Thyroid gland (tissue), 4 donors: ENCODE measurements at regions not wholly inside any gene's neighbourhood (a gene's known extent, or its start where the extent isn't known, plus 50 kb on each side); places are given as distances from the start of the nearest gene placed in this dataset.
"Not testable (repeated sequence)": the region's sequence is repeated elsewhere in the genome, so short reads cannot be mapped to it uniquely, and the experiment has no call there.

Experiments used
- POLR2A ChIP-seq, 2 donors: fragments of 450-650 bp; IDR thresholded peaks; one replicate each; pipeline ENCODE4 v1.6.1; 2017; ENCODE audit warnings: antibody characterized with exemption in 2 of 2, mild to moderate bottlenecking in 2 of 2, moderate library complexity in 1 of 2
- TF ChIP-seq, protein P1 (sequence below), 6 experiments: fragments of 200-600 bp in 3 of 6; fragments of 450-650 bp in 3 of 6; sonication (generic) in 3 of 6; IDR thresholded peaks; one replicate each; pipeline ENCODE4 v1.5.1; 2016 to 2019; ENCODE audit warnings: antibody characterized with exemption in 6 of 6, mild to moderate bottlenecking in 2 of 6, inconsistent platforms in 1 of 6, moderate library complexity in 1 of 6

DNA sequence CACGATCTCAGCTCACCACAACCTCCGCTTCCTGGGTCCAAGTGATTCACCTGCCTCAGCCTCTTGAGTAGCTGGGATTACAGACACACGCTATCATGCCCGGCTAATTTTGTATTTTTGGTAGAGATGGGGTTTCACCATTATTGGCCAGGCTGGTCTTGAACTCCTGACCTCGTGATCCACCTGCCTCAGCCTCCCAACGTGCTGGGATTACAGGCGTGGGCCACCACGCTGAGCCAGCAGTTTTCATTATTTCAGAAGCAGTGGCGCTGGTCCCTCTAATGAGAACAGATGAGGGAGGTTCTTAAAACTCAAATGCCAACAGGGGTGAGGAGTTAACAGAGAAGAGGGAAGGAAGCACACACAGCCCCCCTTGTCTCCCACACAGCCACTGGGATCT is 98.7 kb downstream of the PTPRS start:
- TF ChIP-seq, protein P1, sequence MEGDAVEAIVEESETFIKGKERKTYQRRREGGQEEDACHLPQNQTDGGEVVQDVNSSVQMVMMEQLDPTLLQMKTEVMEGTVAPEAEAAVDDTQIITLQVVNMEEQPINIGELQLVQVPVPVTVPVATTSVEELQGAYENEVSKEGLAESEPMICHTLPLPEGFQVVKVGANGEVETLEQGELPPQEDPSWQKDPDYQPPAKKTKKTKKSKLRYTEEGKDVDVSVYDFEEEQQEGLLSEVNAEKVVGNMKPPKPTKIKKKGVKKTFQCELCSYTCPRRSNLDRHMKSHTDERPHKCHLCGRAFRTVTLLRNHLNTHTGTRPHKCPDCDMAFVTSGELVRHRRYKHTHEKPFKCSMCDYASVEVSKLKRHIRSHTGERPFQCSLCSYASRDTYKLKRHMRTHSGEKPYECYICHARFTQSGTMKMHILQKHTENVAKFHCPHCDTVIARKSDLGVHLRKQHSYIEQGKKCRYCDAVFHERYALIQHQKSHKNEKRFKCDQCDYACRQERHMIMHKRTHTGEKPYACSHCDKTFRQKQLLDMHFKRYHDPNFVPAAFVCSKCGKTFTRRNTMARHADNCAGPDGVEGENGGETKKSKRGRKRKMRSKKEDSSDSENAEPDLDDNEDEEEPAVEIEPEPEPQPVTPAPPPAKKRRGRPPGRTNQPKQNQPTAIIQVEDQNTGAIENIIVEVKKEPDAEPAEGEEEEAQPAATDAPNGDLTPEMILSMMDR (IDR thresholded peaks at IDR 0.05): not testable (repeated sequence)
- TF ChIP-seq POLR2A (IDR thresholded peaks at IDR 0.05): not testable (repeated sequence)
